ENCODE measurements at regions not wholly inside any gene's neighbourhood (a gene's known extent, or its start where the extent isn't known, plus 50 kb on each side); places are given as distances from the start of the nearest gene placed in this dataset.

- TF ChIP-seq, protein P1, sequence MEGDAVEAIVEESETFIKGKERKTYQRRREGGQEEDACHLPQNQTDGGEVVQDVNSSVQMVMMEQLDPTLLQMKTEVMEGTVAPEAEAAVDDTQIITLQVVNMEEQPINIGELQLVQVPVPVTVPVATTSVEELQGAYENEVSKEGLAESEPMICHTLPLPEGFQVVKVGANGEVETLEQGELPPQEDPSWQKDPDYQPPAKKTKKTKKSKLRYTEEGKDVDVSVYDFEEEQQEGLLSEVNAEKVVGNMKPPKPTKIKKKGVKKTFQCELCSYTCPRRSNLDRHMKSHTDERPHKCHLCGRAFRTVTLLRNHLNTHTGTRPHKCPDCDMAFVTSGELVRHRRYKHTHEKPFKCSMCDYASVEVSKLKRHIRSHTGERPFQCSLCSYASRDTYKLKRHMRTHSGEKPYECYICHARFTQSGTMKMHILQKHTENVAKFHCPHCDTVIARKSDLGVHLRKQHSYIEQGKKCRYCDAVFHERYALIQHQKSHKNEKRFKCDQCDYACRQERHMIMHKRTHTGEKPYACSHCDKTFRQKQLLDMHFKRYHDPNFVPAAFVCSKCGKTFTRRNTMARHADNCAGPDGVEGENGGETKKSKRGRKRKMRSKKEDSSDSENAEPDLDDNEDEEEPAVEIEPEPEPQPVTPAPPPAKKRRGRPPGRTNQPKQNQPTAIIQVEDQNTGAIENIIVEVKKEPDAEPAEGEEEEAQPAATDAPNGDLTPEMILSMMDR (CRISPR knock-in tag; IDR thresholded peaks at IDR 0.05) = no peak
- TF ChIP-seq GZF1 (CRISPR knock-in tag; IDR thresholded peaks at IDR 0.05) (no peak), ZNF724P (CRISPR knock-in tag; IDR thresholded peaks at IDR 0.05; ENCODE audit: borderline replicate concordance) (no peak), ZNF660 (CRISPR knock-in tag; IDR thresholded peaks at IDR 0.05; ENCODE audit: borderline replicate concordance, low read depth) (no peak), TAF15 (IDR thresholded peaks at IDR 0.05; ENCODE audit: low read depth, low read length, poor library complexity, severe bottlenecking) (no peak), SKIL (CRISPR knock-in tag; IDR thresholded peaks at IDR 0.05; ENCODE audit: borderline replicate concordance) (no peak), NR1H2 (CRISPR knock-in tag; IDR thresholded peaks at IDR 0.05; ENCODE audit: borderline replicate concordance, low read depth) (no peak), CBFB (CRISPR knock-in tag; IDR thresholded peaks at IDR 0.05) (no peak), CEBPB (IDR thresholded peaks at IDR 0.05; ENCODE audit: borderline replicate concordance, low read depth, low read length) (no peak), POLR2G (IDR thresholded peaks at IDR 0.05; ENCODE audit: low read depth, low read length) (no peak), MED8 (CRISPR knock-in tag; IDR thresholded peaks at IDR 0.05; ENCODE audit: insufficient replicate concordance) (no peak)
Observed at GRCh38 chr10:37681617-37681999, 175.8 kb downstream of the ZNF248 start.

Data from HepG2 (cell line).